ENCODE measurements at regions not wholly inside any gene's neighbourhood (a gene's known extent, or its start where the extent isn't known, plus 50 kb on each side); places are given as distances from the start of the nearest gene placed in this dataset.

GRCh38 chr5:168056499-168057182, 234.8 kb upstream of the WWC1 start:
- DNase-seq = no peak
- H3K4me3 ChIP-seq = no peak overlapping the region
- intact Hi-C loops (cut with DNase I; ENCODE audit: low total_unique reads) = no loop called here
- no peaks in the 10 kb centered on the region for H3K27me3 ChIP-seq
- H3K9me3 ChIP-seq = no peaks in the 10 kb centered on the region
- WGBS, 2 donors (ENCODE audit: low coverage in 1 of 2) = 75 to 83% methylated on average over 1 of the region's 1 CpG
- no peak overlapping the region for H3K27ac ChIP-seq
- H3K4me1 ChIP-seq = no peaks in the 10 kb centered on the region
- in situ Hi-C loops (cut with MboI; ENCODE audit: low pct_ligation_motif_present in 1 of 4, low pct_unique_long_range_greater_than_20kb in 1 of 4, low sequenced_read_pairs in 3 of 4) = loop anchor here in 1 of 4 donors (10.0 kb wide), 1 partner anchor 332 kb away; no protein-coding TSS in a partner anchor
- TF ChIP-seq POLR2AphosphoS5 (IDR thresholded peaks at IDR 0.05) (no peak), EP300 (IDR thresholded peaks at IDR 0.05; ENCODE audit: low read depth) (no peak), CTCF (IDR thresholded peaks at IDR 0.05) (no peak), POLR2A (IDR thresholded peaks at IDR 0.05) (no peak)
- H3K36me3 ChIP-seq = no peaks in the 10 kb centered on the region

GRCh38 chr5:168057905-168058304, 233.5 kb upstream of the WWC1 start:
- Histone ChIP-seq H3K9me3 (no peaks in the 10 kb centered on the region), H3K27ac (no peak overlapping the region), H3K4me3 (no peak overlapping the region), H3K36me3 (no peaks in the 10 kb centered on the region), H3K4me1 (no peaks in the 10 kb centered on the region), H3K27me3 (no peaks in the 10 kb centered on the region)
- intact Hi-C loops (cut with DNase I; ENCODE audit: low total_unique reads) = no loop called here
- in situ Hi-C loops (cut with MboI; ENCODE audit: low pct_ligation_motif_present in 1 of 4, low pct_unique_long_range_greater_than_20kb in 1 of 4, low sequenced_read_pairs in 3 of 4) = loop anchor here in 1 of 4 donors (10.0 kb wide), 1 partner anchor 333 kb away; no protein-coding TSS in a partner anchor
- 36 to 98% methylated on average over 4 to 7 of the region's 7 CpGs for WGBS, 2 donors (ENCODE audit: low coverage in 1 of 2)
- DNase-seq = no peak
- no peak for TF ChIP-seq EP300 (IDR thresholded peaks at IDR 0.05; ENCODE audit: low read depth)
- no peak for TF ChIP-seq CTCF (IDR thresholded peaks at IDR 0.05)
- TF ChIP-seq POLR2AphosphoS5 (IDR thresholded peaks at IDR 0.05) = no peak
- no peak for TF ChIP-seq POLR2A (IDR thresholded peaks at IDR 0.05)

GRCh38 chr5:168059131-168059530, 232.3 kb upstream of the WWC1 start:
- no peak for TF ChIP-seq CTCF (IDR thresholded peaks at IDR 0.05)
- no peak for TF ChIP-seq POLR2A (IDR thresholded peaks at IDR 0.05)
- 46 to 58% methylated on average over 2 of the region's 2 CpGs for WGBS, 2 donors (ENCODE audit: low coverage in 1 of 2)
- DNase-seq = no peak

GRCh38 chr5:168062239-168062638, 229.2 kb upstream of the WWC1 start:
- 83 to 87% methylated on average over 3 of the region's 3 CpGs for WGBS, 2 donors (ENCODE audit: low coverage in 1 of 2)
- no peak for TF ChIP-seq POLR2A (IDR thresholded peaks at IDR 0.05)
- no peak for TF ChIP-seq CTCF (IDR thresholded peaks at IDR 0.05)
- H3K27ac ChIP-seq = no peak overlapping the region

More at GRCh38 chr5:168059131-168059530, 232.3 kb upstream of the WWC1 start:
- H3K27ac ChIP-seq = no peak overlapping the region
- no peaks in the 10 kb centered on the region for H3K9me3 ChIP-seq
- H3K4me3 ChIP-seq = no peak overlapping the region
- intact Hi-C loops (cut with DNase I; ENCODE audit: low total_unique reads) (no loop called here), in situ Hi-C loops (cut with MboI; ENCODE audit: low pct_ligation_motif_present in 1 of 4, low pct_unique_long_range_greater_than_20kb in 1 of 4, low sequenced_read_pairs in 3 of 4) (loop anchor here in 1 of 4 donors (10.0 kb wide), 1 partner anchor 334 kb away; no protein-coding TSS in a partner anchor)
- H3K4me1 ChIP-seq = no peaks in the 10 kb centered on the region
- no peaks in the 10 kb centered on the region for H3K27me3 ChIP-seq
- H3K36me3 ChIP-seq = no peaks in the 10 kb centered on the region

More at GRCh38 chr5:168062239-168062638, 229.2 kb upstream of the WWC1 start:
- Histone ChIP-seq H3K4me3 (no peak overlapping the region), H3K4me1 (no peaks in the 10 kb centered on the region), H3K9me3 (no peaks in the 10 kb centered on the region), H3K36me3 (no peaks in the 10 kb centered on the region), H3K27me3 (no peaks in the 10 kb centered on the region)
- in situ Hi-C loops (cut with MboI; ENCODE audit: low pct_ligation_motif_present in 1 of 4, low pct_unique_long_range_greater_than_20kb in 1 of 4, low sequenced_read_pairs in 3 of 4) (no loop called here), intact Hi-C loops (cut with DNase I; ENCODE audit: low total_unique reads) (no loop called here)
- DNase-seq = no peak

All from transverse colon (tissue), 4 donors.